Gastrocnemius medialis (tissue), 4 donors: ENCODE measurements at regions not wholly inside any gene's neighbourhood (a gene's known extent, or its start where the extent isn't known, plus 50 kb on each side); places are given as distances from the start of the nearest gene placed in this dataset.

Source experiments
- ATAC-seq, 2 donors: fragments of 150-250 bp; one replicate each; pipeline ENCODE4 v1.9.1; 2016
- DNase-seq, 2 donors: peaks; one replicate each; pipeline ENCODE4 v3.0.0-alpha.2; 2019
- H3K27ac ChIP-seq, 4 donors: fragments of 200-600 bp; sonication (generic); 1 replicate in 1 of 4; 2 replicates in 3 of 4; pipeline ENCODE4 v1.5.1; 2016 to 2018; ENCODE audit warnings: mild to moderate bottlenecking in 2 of 4, moderate library complexity in 1 of 4
- H3K27me3 ChIP-seq, 3 donors: fragments of 200-600 bp; sonication (generic) in 2 of 3; 1 replicate in 1 of 3; 2 replicates in 2 of 3; pipeline versions ENCODE4 v1.5.1 to v1.6.0; 2016 to 2019; ENCODE audit warnings: mild to moderate bottlenecking in 1 of 3, moderate library complexity in 1 of 3
- H3K36me3 ChIP-seq, 2 donors: fragments of 200-600 bp; sonication (generic) in 1 of 2; one replicate each; pipeline ENCODE4 v1.5.1; 2017 to 2018
- H3K4me1 ChIP-seq, 2 donors: fragments of 200-600 bp; sonication (generic) in 1 of 2; one replicate each; pipeline ENCODE4 v1.5.1; 2016 to 2017; ENCODE audit warnings: mild to moderate bottlenecking in 2 of 2
- H3K4me3 ChIP-seq, 4 donors: fragments of 200-600 bp; sonication (generic) in 3 of 4; 1 replicate in 1 of 4; 2 replicates in 3 of 4; pipeline ENCODE4 v1.5.1; 2016 to 2019; ENCODE audit warnings: mild to moderate bottlenecking in 2 of 4
- H3K9me3 ChIP-seq, 3 donors: fragments of 200-600 bp; sonication (generic) in 2 of 3; 1 replicate in 1 of 3; 2 replicates in 2 of 3; pipeline ENCODE4 v1.5.1; 2016 to 2019
- POLR2A ChIP-seq, 2 donors: fragments of 450-650 bp; IDR thresholded peaks; one replicate each; pipeline ENCODE4 v1.6.1; 2017; ENCODE audit warnings: antibody characterized with exemption in 2 of 2, mild to moderate bottlenecking in 2 of 2, moderate library complexity in 2 of 2
- in situ Hi-C, 4 donors: fragments of 200-750 bp; cut with MboI; loops; one replicate each; pipeline versions ENCODE4 v1.15.0 to v1.8.0; 2017; ENCODE audit warnings: low sequenced_read_pairs in 4 of 4
- intact Hi-C: fragments of 100-400 bp; cut with DNase I; formaldehyde crosslinking; loops from one replicate; pipeline ENCODE4 v1.15.1; 2023; ENCODE audit warnings: low total_unique reads
- TF ChIP-seq, protein P1 (sequence below), 5 experiments: fragments of 450-650 bp in 3 of 5; fragments of 200-600 bp in 2 of 5; sonication (generic) in 2 of 5; IDR thresholded peaks in 4 of 5; conservative IDR thresholded peaks in 1 of 5; 1 replicate in 4 of 5; 2 replicates in 1 of 5; pipeline ENCODE4 v1.5.1; 2016 to 2019; ENCODE audit warnings: antibody characterized with exemption in 5 of 5, mild to moderate bottlenecking in 3 of 5, moderate library complexity in 3 of 5

DNA sequence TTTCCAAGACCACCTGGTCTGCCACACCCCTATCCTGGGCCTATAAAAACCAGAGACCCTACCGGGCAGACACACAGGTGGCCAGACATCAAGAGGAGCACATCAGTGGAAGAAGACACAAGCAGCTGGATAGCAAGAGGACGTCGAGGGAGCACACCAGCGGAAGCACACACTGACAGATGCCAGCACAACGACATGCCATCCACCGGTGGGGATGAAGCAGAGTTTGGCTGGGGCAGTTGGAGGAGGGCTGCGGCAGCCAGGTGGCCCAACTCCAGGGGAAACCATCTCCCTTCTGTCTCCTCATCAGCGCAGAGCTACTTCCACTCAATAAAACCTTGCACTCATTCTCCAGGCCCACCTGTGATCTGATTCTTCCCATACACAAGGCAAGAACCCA lies 200.6 kb downstream of the PCDH17 start:
- H3K27me3 ChIP-seq = no peaks in the 10 kb centered on the region
- no peak overlapping the region for H3K27ac ChIP-seq
- no peak for ATAC-seq
- DNase-seq = no peak
- H3K9me3 ChIP-seq = no peaks in the 10 kb centered on the region
- no peaks in the 10 kb centered on the region for H3K36me3 ChIP-seq
- intact Hi-C loops (no loop called here), in situ Hi-C loops (no loop called here)
- no peak overlapping the region for H3K4me3 ChIP-seq
- H3K4me1 ChIP-seq = no peaks in the 10 kb centered on the region
- TF ChIP-seq, protein P1, sequence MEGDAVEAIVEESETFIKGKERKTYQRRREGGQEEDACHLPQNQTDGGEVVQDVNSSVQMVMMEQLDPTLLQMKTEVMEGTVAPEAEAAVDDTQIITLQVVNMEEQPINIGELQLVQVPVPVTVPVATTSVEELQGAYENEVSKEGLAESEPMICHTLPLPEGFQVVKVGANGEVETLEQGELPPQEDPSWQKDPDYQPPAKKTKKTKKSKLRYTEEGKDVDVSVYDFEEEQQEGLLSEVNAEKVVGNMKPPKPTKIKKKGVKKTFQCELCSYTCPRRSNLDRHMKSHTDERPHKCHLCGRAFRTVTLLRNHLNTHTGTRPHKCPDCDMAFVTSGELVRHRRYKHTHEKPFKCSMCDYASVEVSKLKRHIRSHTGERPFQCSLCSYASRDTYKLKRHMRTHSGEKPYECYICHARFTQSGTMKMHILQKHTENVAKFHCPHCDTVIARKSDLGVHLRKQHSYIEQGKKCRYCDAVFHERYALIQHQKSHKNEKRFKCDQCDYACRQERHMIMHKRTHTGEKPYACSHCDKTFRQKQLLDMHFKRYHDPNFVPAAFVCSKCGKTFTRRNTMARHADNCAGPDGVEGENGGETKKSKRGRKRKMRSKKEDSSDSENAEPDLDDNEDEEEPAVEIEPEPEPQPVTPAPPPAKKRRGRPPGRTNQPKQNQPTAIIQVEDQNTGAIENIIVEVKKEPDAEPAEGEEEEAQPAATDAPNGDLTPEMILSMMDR (IDR thresholded peaks at IDR 0.05 in 4 of 5, conservative IDR thresholded peaks at IDR 0.05 in 1 of 5) = no peak
- TF ChIP-seq POLR2A (IDR thresholded peaks at IDR 0.05) = no peak

DNA sequence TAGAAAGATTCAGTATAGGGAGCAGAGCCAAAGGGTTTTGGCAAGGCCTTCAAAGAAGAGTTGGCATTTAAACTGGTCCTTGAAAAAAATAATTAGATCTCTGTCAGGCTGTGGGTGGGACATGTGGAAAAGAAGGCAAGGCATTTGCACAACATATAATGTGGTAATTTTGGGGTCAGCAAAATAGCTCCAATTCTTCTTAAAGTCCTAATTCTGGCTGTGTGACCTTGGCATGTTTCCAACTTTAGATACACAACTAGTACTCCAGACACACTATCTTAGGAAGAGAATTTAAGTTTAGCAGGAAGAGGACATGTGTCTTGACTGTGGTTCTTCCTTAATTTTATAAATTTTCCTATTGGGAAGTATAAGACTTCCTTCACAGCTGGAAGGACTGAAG lies 206.3 kb downstream of the PCDH17 start:
- H3K27ac ChIP-seq = no peak overlapping the region
- H3K27me3 ChIP-seq = no peaks in the 10 kb centered on the region
- no peaks in the 10 kb centered on the region for H3K4me1 ChIP-seq
- H3K36me3 ChIP-seq = no peaks in the 10 kb centered on the region
- no peaks in the 10 kb centered on the region for H3K9me3 ChIP-seq
- H3K4me3 ChIP-seq = no peak overlapping the region
- intact Hi-C loops = no loop called here
- no peak for TF ChIP-seq POLR2A (IDR thresholded peaks at IDR 0.05)
- TF ChIP-seq, protein P1 (IDR thresholded peaks at IDR 0.05 in 4 of 5, conservative IDR thresholded peaks at IDR 0.05 in 1 of 5) = no peak
- no peak for DNase-seq
- ATAC-seq = no peak
- in situ Hi-C loops = no loop called here

GRCh38 chr13:57843521-57843920 lies 212.0 kb downstream of the PCDH17 start:
- in situ Hi-C loops = no loop called here
- intact Hi-C loops = no loop called here
- Histone ChIP-seq H3K4me3 (no peak overlapping the region), H3K4me1 (no peaks in the 10 kb centered on the region), H3K27ac (no peak overlapping the region), H3K27me3 (no peaks in the 10 kb centered on the region), H3K36me3 (no peaks in the 10 kb centered on the region), H3K9me3 (no peaks in the 10 kb centered on the region)
- ATAC-seq (no peak), DNase-seq (no peak)
- TF ChIP-seq POLR2A (IDR thresholded peaks at IDR 0.05) = no peak
- TF ChIP-seq, protein P1 (IDR thresholded peaks at IDR 0.05 in 4 of 5, conservative IDR thresholded peaks at IDR 0.05 in 1 of 5) = no peak

GRCh38 chr13:57846600-57847173 lies 215.1 kb downstream of the PCDH17 start:
- H3K9me3 ChIP-seq = no peaks in the 10 kb centered on the region
- no peaks in the 10 kb centered on the region for H3K4me1 ChIP-seq
- H3K27ac ChIP-seq = no peak overlapping the region
- ATAC-seq (no peak), DNase-seq (no peak)
- no peaks in the 10 kb centered on the region for H3K27me3 ChIP-seq
- in situ Hi-C loops = no loop called here
- TF ChIP-seq, protein P1 (IDR thresholded peaks at IDR 0.05 in 4 of 5, conservative IDR thresholded peaks at IDR 0.05 in 1 of 5) = no peak
- TF ChIP-seq POLR2A (IDR thresholded peaks at IDR 0.05) = no peak
- H3K36me3 ChIP-seq = no peaks in the 10 kb centered on the region
- intact Hi-C loops = no loop called here
- no peak overlapping the region for H3K4me3 ChIP-seq

- H3K4me1 ChIP-seq = no peaks in the 10 kb centered on the region
- DNase-seq (no peak), ATAC-seq (no peak)
- H3K27ac ChIP-seq = no peak overlapping the region
- H3K27me3 ChIP-seq = no peaks in the 10 kb centered on the region
- in situ Hi-C loops (no loop called here), intact Hi-C loops (no loop called here)
- no peak overlapping the region for H3K4me3 ChIP-seq
- no peaks in the 10 kb centered on the region for H3K36me3 ChIP-seq
- TF ChIP-seq POLR2A (IDR thresholded peaks at IDR 0.05) = no peak
- TF ChIP-seq, protein P1 (IDR thresholded peaks at IDR 0.05 in 4 of 5, conservative IDR thresholded peaks at IDR 0.05 in 1 of 5) = no peak
- H3K9me3 ChIP-seq = no peaks in the 10 kb centered on the region
Measured at GRCh38 chr13:57857945-57858344, 226.4 kb downstream of the PCDH17 start.
